Ovary (tissue), 7 donors: ENCODE measurements at regions not wholly inside any gene's neighbourhood (a gene's known extent, or its start where the extent isn't known, plus 50 kb on each side); places are given as distances from the start of the nearest gene placed in this dataset.
A peak's percentile ranks its signal among the peaks of the same experiment; 100 is the strongest.

ENCODE experiments used
- DNase-seq, 5 donors: peaks; one replicate each; pipeline ENCODE4 v3.0.0-alpha.2; 2019 to 2020
- H3K27ac ChIP-seq, 2 donors: fragments of 200-600 bp; one replicate each; pipeline versions ENCODE4 v1.5.1 to v1.8.0; 2019 to 2022
- H3K27me3 ChIP-seq: fragments of 200-600 bp; one replicate; pipeline ENCODE4 v1.8.0; 2022
- H3K36me3 ChIP-seq: fragments of 200-600 bp; sonication (generic); one replicate; pipeline ENCODE4 v1.5.1; 2019
- H3K4me1 ChIP-seq: one replicate; pipeline ENCODE4 v1.8.1; 2013; ENCODE audit warnings: mild to moderate bottlenecking, moderate library complexity; ENCODE audit not compliant: insufficient read depth
- H3K4me3 ChIP-seq: fragments of 200-600 bp; sonication (generic); one replicate; pipeline ENCODE4 v1.5.1; 2017
- H3K9me3 ChIP-seq, 2 donors: fragments of 200-600 bp in 1 of 2; sonication (generic) in 1 of 2; one replicate each; pipeline versions ENCODE4 v1.5.1 to v1.8.1; 2013 to 2019; ENCODE audit warnings: mild to moderate bottlenecking in 1 of 2, moderate library complexity in 1 of 2
- CTCF ChIP-seq, 3 donors: fragments of 450-650 bp in 2 of 3; fragments of 200-600 bp in 1 of 3; IDR thresholded peaks; one replicate each; pipeline versions ENCODE4 v1.5.1 to v1.8.0; 2016 to 2022; ENCODE audit warnings: antibody characterized with exemption in 3 of 3, mild to moderate bottlenecking in 1 of 3
- EP300 ChIP-seq: sonication (generic); formaldehyde crosslinking; IDR thresholded peaks from one replicate; pipeline ENCODE4 v1.6.1; 2017; ENCODE audit warnings: antibody characterized with exemption
- POLR2A ChIP-seq: fragments of 450-650 bp; IDR thresholded peaks from one replicate; pipeline ENCODE4 v1.6.1; 2017; ENCODE audit warnings: antibody characterized with exemption, mild to moderate bottlenecking, moderate library complexity
- WGBS, 3 donors: extraction: QIAGEN DNeasy Blood & Tissue Kit in 1 of 3; methylation state at CpG; one replicate each; pipeline versions ENCODE4 v1.1.5 to v1.1.7; 2013 to 2017; 5-methylcytosine and 5-hydroxymethylcytosine counted together
- intact Hi-C, 4 donors: fragments of 100-400 bp; cut with DNase I; formaldehyde crosslinking; loops; one replicate each; pipeline versions ENCODE4 v1.11.0 to v1.15.1; 2022 to 2023
- donor health status: DM: no; HTN: no; CAD: no; lungs with moderate emphysema.
- donor health status: DM: no; HTN: no; CAD: no.
- donor health status: Bipolar disorder and iron deficiency.
- donor health status: DM: no; HTN: no; CAD: no.
- donor health status: DM: yes; HTN: yes; CAD: no.

GRCh38 chr14:103273745-103274615, 60.1 kb upstream of the EIF5 start:
- Histone ChIP-seq H3K4me3 (peak overlapping the region; percentile 24), H3K27ac (no peak overlapping the region), H3K36me3 (no peaks in the 10 kb centered on the region), H3K27me3 (no peaks in the 10 kb centered on the region), H3K9me3 (no peaks in the 10 kb centered on the region), H3K4me1 (peaks cover 6% of the 10 kb centered on the region)
- intact Hi-C loops: no loop called here
- 31 to 45% (median 38%) methylated on average over 41 to 79 of the region's 79 CpGs for WGBS, 3 donors
- TF ChIP-seq POLR2A (no peak), CTCF (IDR thresholded peaks at IDR 0.05) (no peak), EP300 (no peak)
- DNase-seq: no peak

GRCh38 chr14:103275000-103275399, 59.0 kb upstream of the EIF5 start:
- no peak for TF ChIP-seq EP300
- TF ChIP-seq CTCF (IDR thresholded peaks at IDR 0.05): no peak
- TF ChIP-seq POLR2A: no peak
- H3K4me3 ChIP-seq: no peak overlapping the region
- H3K4me1 ChIP-seq: peaks cover 10% of the 10 kb centered on the region
- no peaks in the 10 kb centered on the region for H3K9me3 ChIP-seq
- intact Hi-C loops: no loop called here
- H3K36me3 ChIP-seq: no peaks in the 10 kb centered on the region
- DNase-seq: no peak
- H3K27ac ChIP-seq: no peak overlapping the region
- no peaks in the 10 kb centered on the region for H3K27me3 ChIP-seq

GRCh38 chr14:103277931-103278330, 56.1 kb upstream of the EIF5 start:
- 95 to 98% (median 96%) methylated on average over 8 of the region's 8 CpGs for WGBS, 3 donors
- H3K27me3 ChIP-seq: no peaks in the 10 kb centered on the region
- TF ChIP-seq CTCF (IDR thresholded peaks at IDR 0.05) (no peak), EP300 (no peak), POLR2A (no peak)
- no peak overlapping the region for H3K27ac ChIP-seq
- no peak overlapping the region for H3K4me3 ChIP-seq
- no peak for DNase-seq
- no peaks in the 10 kb centered on the region for H3K9me3 ChIP-seq
- H3K4me1 ChIP-seq: peaks cover 17% of the 10 kb centered on the region
- intact Hi-C loops: no loop called here
- H3K36me3 ChIP-seq: no peaks in the 10 kb centered on the region

GRCh38 chr14:103279142-103280025, 54.7 kb upstream of the EIF5 start:
- H3K4me1 ChIP-seq: peaks cover 13% of the 10 kb centered on the region
- 19 to 39% (median 30%) methylated on average over 54 to 102 of the region's 102 CpGs for WGBS, 3 donors
- H3K36me3 ChIP-seq: no peaks in the 10 kb centered on the region
- H3K27me3 ChIP-seq: no peaks in the 10 kb centered on the region
- DNase-seq: peak in 4 of 5 donors; percentile 35 to 77 (median 50)
- H3K27ac ChIP-seq: peak overlapping the region in 1 of 2 donors; percentile 13
- TF ChIP-seq CTCF (IDR thresholded peaks at IDR 0.05) (no peak), POLR2A (no peak), EP300 (no peak)
- H3K9me3 ChIP-seq: no peaks in the 10 kb centered on the region
- H3K4me3 ChIP-seq: peak overlapping the region; percentile 21
- intact Hi-C loops: loop anchor here in 2 of 4 donors (5.0 kb wide), 2 partner anchors 72 to 92 kb away; no protein-coding TSS in a partner anchor
